Omental fat pad (tissue), 3 donors: ENCODE measurements at regions not wholly inside any gene's neighbourhood (a gene's known extent, or its start where the extent isn't known, plus 50 kb on each side); places are given as distances from the start of the nearest gene placed in this dataset.

Experiments used
- ATAC-seq: fragments of 150-250 bp; one replicate; pipeline ENCODE4 v1.9.1; 2016; ENCODE audit warnings: mild to moderate bottlenecking, moderate library complexity; ENCODE audit not compliant: low FRiP score
- DNase-seq: peaks from one replicate; pipeline ENCODE4 v3.0.0-alpha.2; 2019; ENCODE audit warnings: low spot score
- TF ChIP-seq, protein P1 (sequence below), 3 donors: fragments of 450-650 bp; IDR thresholded peaks; one replicate each; pipeline ENCODE4 v1.5.1; 2016 to 2017; ENCODE audit warnings: antibody characterized with exemption in 3 of 3, mild to moderate bottlenecking in 3 of 3, moderate library complexity in 2 of 3

DNA sequence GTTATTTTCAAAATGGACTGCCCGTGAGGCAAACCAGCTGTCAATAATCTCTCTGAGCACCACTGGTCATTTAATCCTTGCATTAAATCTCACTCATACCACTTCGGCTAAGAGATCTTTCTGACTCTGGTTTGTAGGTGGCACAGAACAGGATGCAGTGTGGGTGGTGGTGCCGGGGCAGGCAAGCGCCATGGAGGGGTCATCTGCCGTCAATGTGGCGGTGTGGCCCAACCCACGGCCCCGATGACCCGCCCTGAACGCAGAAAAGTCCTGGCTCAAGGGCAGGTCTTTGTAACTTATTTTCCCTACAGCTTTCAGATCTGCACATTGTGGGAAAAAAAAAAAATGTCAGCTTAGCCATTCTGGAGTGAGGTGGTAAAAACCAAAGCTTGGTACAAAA lies 73.2 kb upstream of the MGMT start:
- TF ChIP-seq, protein P1, sequence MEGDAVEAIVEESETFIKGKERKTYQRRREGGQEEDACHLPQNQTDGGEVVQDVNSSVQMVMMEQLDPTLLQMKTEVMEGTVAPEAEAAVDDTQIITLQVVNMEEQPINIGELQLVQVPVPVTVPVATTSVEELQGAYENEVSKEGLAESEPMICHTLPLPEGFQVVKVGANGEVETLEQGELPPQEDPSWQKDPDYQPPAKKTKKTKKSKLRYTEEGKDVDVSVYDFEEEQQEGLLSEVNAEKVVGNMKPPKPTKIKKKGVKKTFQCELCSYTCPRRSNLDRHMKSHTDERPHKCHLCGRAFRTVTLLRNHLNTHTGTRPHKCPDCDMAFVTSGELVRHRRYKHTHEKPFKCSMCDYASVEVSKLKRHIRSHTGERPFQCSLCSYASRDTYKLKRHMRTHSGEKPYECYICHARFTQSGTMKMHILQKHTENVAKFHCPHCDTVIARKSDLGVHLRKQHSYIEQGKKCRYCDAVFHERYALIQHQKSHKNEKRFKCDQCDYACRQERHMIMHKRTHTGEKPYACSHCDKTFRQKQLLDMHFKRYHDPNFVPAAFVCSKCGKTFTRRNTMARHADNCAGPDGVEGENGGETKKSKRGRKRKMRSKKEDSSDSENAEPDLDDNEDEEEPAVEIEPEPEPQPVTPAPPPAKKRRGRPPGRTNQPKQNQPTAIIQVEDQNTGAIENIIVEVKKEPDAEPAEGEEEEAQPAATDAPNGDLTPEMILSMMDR (IDR thresholded peaks at IDR 0.05) = no peak
- DNase-seq (no peak), ATAC-seq (no peak)

DNA sequence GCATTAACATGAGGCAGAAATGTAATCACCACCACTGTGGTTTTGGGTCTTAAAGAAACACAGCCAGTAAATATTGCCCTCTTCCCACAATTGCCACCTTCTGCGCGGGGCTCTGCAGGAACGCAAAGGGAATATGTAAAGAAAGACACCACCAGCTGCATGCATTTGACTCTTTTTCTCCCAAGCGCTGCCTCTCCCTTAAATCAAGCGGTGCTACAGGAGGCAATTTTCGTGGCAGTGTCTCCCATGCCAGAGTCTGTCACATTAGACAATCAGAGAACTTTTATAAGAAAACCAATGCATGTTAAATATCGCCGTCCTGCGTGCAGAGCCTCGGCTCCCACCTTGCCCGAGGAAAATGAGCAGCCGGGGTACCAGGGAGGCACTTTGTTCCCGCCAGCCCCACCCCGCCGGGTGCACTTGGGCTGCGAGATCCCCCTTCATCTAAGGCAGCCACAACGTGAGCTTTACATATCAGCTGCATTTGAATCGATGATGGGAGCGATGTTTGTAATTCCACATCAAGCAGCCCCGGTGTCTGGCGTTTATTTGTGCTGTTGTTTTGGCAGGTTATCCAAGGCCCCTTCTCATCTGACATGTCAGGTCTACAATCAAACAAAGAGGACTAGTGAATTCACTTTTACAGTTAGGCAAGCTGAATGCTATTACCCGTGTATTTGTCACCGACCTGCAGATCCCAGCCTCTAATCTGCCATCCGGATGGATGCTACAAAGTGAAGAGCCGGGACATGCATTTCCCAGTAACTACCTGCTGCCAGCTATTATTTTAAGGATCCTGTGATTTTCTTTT lies 72.3 kb upstream of the MGMT start:
- DNase-seq = no peak
- no peak for ATAC-seq
- TF ChIP-seq, protein P1 (IDR thresholded peaks at IDR 0.05) = no peak

DNA sequence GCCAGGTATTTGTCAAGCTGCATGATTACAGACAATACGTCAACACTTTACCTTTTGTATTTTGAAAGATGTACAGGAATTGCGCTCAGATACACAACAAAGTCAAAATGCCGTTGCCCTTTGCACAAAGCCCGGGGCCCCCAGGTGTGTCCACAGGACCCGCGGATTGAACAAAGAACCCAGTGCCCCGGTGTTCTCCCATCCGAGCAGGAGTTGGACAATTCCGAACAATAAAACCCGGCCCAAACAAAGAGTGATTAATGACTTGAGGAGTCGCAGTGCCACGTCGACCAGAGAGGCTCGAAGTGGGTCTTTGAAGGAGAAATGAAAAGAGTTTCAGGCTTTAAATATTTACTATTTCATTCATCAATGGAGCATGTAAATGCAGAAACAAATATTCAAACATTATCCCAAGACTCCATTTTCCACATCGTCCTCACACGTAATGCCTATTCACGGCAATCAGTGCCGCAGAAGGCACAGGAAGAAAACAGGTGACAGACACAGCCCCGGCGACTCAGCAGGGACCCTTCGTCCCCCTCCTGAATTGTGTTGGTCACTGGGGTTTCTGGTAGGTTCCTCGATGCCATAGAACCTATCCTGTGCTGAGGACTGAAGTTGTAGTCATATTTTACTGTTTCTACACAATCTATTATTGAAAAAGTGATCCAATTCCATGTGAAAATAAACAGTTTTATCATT lies 70.9 kb upstream of the MGMT start:
- TF ChIP-seq, protein P1 (IDR thresholded peaks at IDR 0.05) = no peak

DNA sequence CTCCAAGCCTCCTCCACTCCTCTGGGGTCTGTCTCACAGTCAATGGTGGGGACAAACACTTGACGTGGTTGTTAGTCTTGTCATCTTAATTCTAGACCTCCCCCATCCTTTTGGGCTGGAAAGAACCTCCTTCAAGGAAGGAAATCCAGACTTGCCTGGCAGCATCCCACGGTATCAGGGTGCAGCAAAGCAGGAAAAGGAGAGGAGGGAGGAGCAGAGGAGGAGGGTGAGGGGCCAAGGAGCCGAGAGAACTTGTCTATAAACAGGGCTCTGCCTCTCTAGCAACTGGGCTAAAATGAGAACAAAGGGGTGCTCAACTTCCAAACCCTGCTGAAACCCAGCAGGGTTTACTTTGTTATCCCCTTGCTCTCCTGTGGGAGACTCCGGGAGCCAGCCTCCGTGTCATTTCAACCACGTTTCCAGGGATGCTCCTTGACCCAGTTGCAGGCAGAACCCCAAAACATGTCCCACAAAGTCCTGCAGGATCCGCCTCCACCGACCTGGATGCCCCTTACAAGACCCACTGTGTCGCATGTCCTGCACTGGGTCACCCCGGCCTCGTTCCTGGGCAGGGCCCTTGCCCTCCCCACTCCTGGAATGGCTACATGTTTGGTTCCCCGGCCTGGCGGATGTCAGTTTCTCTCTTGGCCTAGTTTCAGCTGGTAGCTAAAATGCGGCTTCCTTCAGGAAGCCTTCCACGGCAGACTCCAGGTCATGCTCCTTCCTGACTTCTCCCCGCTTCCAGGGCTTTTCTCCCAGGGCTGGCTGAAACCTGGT lies 69.7 kb upstream of the MGMT start:
- TF ChIP-seq, protein P1 (IDR thresholded peaks at IDR 0.05) = no peak
- ATAC-seq = no peak

More for the DNA sequence above, 70.9 kb upstream of the MGMT start:
- ATAC-seq = no peak
- no peak for DNase-seq

DNA sequence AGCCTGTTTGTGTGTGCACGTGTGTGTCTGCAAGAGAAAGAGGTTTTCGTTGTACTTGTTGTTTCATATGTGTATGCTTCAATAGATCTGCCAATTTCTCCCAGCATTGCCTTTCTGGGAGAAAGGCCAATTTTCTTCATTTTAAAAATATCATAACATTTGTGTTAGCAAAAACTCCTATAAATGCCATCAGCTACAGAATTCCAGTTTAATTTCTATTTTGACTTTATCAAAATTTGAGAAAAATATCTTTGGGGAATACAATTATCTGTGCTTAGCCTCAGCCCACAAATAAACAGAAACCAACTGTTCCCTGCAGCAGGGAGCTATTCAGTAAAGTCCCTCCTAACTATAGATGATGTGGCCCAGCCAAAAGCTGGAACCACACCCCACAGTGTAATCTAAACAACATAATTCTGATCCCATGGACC lies 68.3 kb upstream of the MGMT start:
- ATAC-seq (no peak), DNase-seq (no peak)
- TF ChIP-seq, protein P1 (IDR thresholded peaks at IDR 0.05) = no peak

More for the DNA sequence above, 69.7 kb upstream of the MGMT start:
- no peak for DNase-seq

DNA sequence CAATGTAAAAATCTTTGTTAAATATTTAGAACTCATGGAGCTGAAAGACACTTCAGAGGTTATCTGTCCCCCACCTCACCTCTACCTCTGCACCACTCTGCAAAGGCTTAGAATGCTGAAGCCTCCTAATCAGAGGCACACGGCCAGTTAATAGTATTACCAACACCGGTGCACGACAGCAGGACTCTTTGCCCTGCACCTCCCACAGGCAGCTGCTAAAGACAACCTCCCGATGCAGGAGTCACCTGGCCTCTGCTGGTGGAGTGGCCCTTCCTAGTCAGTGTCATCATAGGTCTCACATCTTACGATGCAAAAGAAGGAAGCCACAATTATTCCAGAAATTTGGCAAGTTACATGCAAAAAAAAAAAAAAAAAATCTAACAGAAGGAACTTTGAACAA lies 66.6 kb upstream of the MGMT start:
- no peak for ATAC-seq
- TF ChIP-seq, protein P1 (IDR thresholded peaks at IDR 0.05) = no peak
- no peak for DNase-seq
